ENCODE measurements at regions not wholly inside any gene's neighbourhood (a gene's known extent, or its start where the extent isn't known, plus 50 kb on each side); places are given as distances from the start of the nearest gene placed in this dataset. TPM values are rescaled to one million over a fixed set of nuclear protein-coding genes. Genes with fewer than 3 reads are reported as not detected.

Small RNA genes in the stretch of these regions (small RNA-seq; reads per million reads assigned to genes)
- gene AC233266.1 (ENCODE audit: insufficient read depth) (not detected), gene RNA5SP100 (ENCODE audit: insufficient read depth) (not detected)
